Kidney (tissue), 13 donors: ENCODE measurements at regions not wholly inside any gene's neighbourhood (a gene's known extent, or its start where the extent isn't known, plus 50 kb on each side); places are given as distances from the start of the nearest gene placed in this dataset.

Experiments used
- DNase-seq, 5 donors: peaks; one replicate each; pipeline ENCODE4 v3.0.0-alpha.2; 2013 to 2020
- FAIRE-seq: peaks from 2 replicates; lab custom pipeline; 2012; peaks lifted over from hg19 to GRCh38; lab: Jason Lieb, UNC
- H3K27ac ChIP-seq, 2 donors: one replicate each; pipeline ENCODE4 v1.7.0; 2013; ENCODE audit warnings: low read depth in 2 of 2, low read length in 2 of 2, inconsistent platforms in 1 of 2
- H3K27me3 ChIP-seq: one replicate; pipeline ENCODE4 v1.7.1; 2013; ENCODE audit warnings: low read length, inconsistent platforms; ENCODE audit not compliant: control insufficient read depth, insufficient read depth
- H3K36me3 ChIP-seq, 3 donors: one replicate each; pipeline versions ENCODE4 v1.7.0 to v1.7.1; 2013; ENCODE audit warnings: low read length in 3 of 3, control low read depth in 1 of 3, inconsistent platforms in 1 of 3; ENCODE audit not compliant: insufficient read depth in 3 of 3, control insufficient read depth in 2 of 3
- H3K4me1 ChIP-seq, 3 donors: one replicate each; pipeline versions ENCODE4 v1.7.0 to v1.7.1; 2013; ENCODE audit warnings: low read length in 3 of 3, inconsistent platforms in 1 of 3, low read depth in 1 of 3; ENCODE audit not compliant: control insufficient read depth in 2 of 3, insufficient read depth in 2 of 3
- H3K4me3 ChIP-seq, 3 donors: one replicate each; pipeline versions ENCODE4 v1.7.0 to v1.8.1; 2013; ENCODE audit warnings: low read length in 3 of 3, control low read depth in 1 of 3, inconsistent platforms in 1 of 3
- H3K9ac ChIP-seq, 3 donors: one replicate each; pipeline versions ENCODE4 v1.7.0 to v1.7.1; 2013; ENCODE audit warnings: low read length in 3 of 3, control low read depth in 1 of 3, inconsistent platforms in 1 of 3
- H3K9me3 ChIP-seq, 3 donors: one replicate each; pipeline versions ENCODE4 v1.7.0 to v1.7.1; 2013; ENCODE audit warnings: low read length in 3 of 3, control low read depth in 1 of 3, inconsistent platforms in 1 of 3; ENCODE audit not compliant: control insufficient read depth in 2 of 3, insufficient read depth in 1 of 3
- intact Hi-C: fragments of 100-400 bp; cut with DNase I; formaldehyde crosslinking; loops from one replicate; pipeline ENCODE4 v1.11.1; 2022
- TF ChIP-seq, protein P1 (sequence below): IDR thresholded peaks from 3 replicates; pipeline ENCODE4 v1.5.1; 2012; ENCODE audit warnings: mild to moderate bottlenecking, moderate library complexity, borderline replicate concordance; ENCODE audit not compliant: insufficient read depth; ENCODE audit errors: extremely low read depth
- donor health status: control.
- donor health status: control.
- donor health status: control.
- donor health status: control.
- donor health status: control.
- donor health status: DM: yes; HTN: yes; CAD: no.
- donor health status: Normal renal cell carcinoma (clear cell type).

- no peak overlapping the region for H3K4me3 ChIP-seq
- no peak overlapping the region for H3K27ac ChIP-seq
- DNase-seq, result no peak
- H3K9ac ChIP-seq, result no peak overlapping the region
- H3K4me1 ChIP-seq, result no peaks in the 10 kb centered on the region
- TF ChIP-seq, protein P1, sequence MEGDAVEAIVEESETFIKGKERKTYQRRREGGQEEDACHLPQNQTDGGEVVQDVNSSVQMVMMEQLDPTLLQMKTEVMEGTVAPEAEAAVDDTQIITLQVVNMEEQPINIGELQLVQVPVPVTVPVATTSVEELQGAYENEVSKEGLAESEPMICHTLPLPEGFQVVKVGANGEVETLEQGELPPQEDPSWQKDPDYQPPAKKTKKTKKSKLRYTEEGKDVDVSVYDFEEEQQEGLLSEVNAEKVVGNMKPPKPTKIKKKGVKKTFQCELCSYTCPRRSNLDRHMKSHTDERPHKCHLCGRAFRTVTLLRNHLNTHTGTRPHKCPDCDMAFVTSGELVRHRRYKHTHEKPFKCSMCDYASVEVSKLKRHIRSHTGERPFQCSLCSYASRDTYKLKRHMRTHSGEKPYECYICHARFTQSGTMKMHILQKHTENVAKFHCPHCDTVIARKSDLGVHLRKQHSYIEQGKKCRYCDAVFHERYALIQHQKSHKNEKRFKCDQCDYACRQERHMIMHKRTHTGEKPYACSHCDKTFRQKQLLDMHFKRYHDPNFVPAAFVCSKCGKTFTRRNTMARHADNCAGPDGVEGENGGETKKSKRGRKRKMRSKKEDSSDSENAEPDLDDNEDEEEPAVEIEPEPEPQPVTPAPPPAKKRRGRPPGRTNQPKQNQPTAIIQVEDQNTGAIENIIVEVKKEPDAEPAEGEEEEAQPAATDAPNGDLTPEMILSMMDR, result no peak
- FAIRE-seq, result no peak
- intact Hi-C loops, result no loop called here
- no peaks in the 10 kb centered on the region for H3K9me3 ChIP-seq
- no peaks in the 10 kb centered on the region for H3K36me3 ChIP-seq
- no peaks in the 10 kb centered on the region for H3K27me3 ChIP-seq
Observed at GRCh38 chr2:9705196-9705595, 74.4 kb upstream of the YWHAQ start.

- H3K27me3 ChIP-seq, result no peaks in the 10 kb centered on the region
- TF ChIP-seq, protein P1, result no peak
- DNase-seq, result no peak
- H3K9ac ChIP-seq, result no peak overlapping the region
- H3K9me3 ChIP-seq, result no peaks in the 10 kb centered on the region
- H3K4me3 ChIP-seq, result no peak overlapping the region
- H3K27ac ChIP-seq, result no peak overlapping the region
- no peaks in the 10 kb centered on the region for H3K36me3 ChIP-seq
- no peak for FAIRE-seq
- H3K4me1 ChIP-seq, result no peaks in the 10 kb centered on the region
- intact Hi-C loops, result no loop called here
Observed at GRCh38 chr2:9707008-9707407, 76.2 kb upstream of the YWHAQ start.

DNA sequence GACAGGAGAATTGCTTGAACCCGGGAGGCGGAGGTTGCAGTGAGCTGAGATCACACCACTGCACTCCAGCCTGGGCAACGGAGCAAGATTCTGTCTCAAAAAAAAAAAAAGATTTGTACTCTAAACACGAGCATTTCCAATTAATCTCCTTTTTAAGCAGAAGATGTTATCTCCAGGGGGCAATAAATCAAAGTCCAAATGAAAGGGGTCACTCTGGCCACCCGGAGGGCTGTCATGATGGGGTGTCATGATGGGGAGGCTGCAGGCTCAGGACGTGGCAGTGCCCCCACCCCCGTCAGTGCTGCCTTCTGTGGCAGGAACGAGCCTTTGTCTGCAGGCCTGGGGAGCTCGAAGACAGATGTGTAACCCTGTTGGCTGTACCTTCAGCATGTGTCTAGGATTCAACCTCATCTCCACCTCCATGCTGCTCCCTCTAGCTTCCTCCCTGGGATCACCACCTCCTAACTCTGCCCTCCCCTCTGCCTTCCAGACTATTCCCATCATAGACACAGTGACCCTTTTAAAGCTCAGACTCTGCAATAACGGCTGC is 76.9 kb upstream of the YWHAQ start:
- no peaks in the 10 kb centered on the region for H3K9me3 ChIP-seq
- H3K27me3 ChIP-seq, result no peaks in the 10 kb centered on the region
- no peaks in the 10 kb centered on the region for H3K36me3 ChIP-seq
- DNase-seq, result no peak
- intact Hi-C loops, result no loop called here
- TF ChIP-seq, protein P1, result no peak
- no peak overlapping the region for H3K9ac ChIP-seq
- FAIRE-seq, result no peak
- H3K4me1 ChIP-seq, result no peaks in the 10 kb centered on the region
- no peak overlapping the region for H3K4me3 ChIP-seq
- no peak overlapping the region for H3K27ac ChIP-seq
